ENCODE measurements at regions not wholly inside any gene's neighbourhood (a gene's known extent, or its start where the extent isn't known, plus 50 kb on each side); places are given as distances from the start of the nearest gene placed in this dataset.

DNA sequence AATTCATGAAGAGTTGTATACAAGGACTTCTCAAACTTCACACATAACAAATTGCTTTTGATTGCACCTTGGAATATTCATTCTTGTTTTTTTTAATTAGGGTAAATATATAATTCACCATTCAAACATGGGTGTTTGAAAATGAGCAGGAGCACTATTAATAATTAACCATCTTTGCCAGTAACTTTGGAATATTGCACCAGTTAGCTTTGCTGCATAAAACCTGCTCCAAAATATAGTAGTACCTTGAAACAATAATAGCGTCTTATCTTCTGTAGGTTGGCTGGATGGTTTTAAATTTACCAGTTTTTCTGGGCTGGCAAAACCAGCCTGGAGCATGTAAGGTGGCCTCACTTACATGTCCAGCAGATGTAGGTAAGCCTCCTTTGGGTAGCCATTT lies 1112.4 kb downstream of the TRHDE start:
- no peak overlapping the region for H3K4me3 ChIP-seq (ENCODE audit: low read depth, low read length)
- TF ChIP-seq, protein P1, sequence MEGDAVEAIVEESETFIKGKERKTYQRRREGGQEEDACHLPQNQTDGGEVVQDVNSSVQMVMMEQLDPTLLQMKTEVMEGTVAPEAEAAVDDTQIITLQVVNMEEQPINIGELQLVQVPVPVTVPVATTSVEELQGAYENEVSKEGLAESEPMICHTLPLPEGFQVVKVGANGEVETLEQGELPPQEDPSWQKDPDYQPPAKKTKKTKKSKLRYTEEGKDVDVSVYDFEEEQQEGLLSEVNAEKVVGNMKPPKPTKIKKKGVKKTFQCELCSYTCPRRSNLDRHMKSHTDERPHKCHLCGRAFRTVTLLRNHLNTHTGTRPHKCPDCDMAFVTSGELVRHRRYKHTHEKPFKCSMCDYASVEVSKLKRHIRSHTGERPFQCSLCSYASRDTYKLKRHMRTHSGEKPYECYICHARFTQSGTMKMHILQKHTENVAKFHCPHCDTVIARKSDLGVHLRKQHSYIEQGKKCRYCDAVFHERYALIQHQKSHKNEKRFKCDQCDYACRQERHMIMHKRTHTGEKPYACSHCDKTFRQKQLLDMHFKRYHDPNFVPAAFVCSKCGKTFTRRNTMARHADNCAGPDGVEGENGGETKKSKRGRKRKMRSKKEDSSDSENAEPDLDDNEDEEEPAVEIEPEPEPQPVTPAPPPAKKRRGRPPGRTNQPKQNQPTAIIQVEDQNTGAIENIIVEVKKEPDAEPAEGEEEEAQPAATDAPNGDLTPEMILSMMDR (IDR thresholded peaks at IDR 0.05; ENCODE audit: low read depth, low read length, missing control alignments): no peak
- DNase-seq (ENCODE audit: low read depth): no peak

DNA sequence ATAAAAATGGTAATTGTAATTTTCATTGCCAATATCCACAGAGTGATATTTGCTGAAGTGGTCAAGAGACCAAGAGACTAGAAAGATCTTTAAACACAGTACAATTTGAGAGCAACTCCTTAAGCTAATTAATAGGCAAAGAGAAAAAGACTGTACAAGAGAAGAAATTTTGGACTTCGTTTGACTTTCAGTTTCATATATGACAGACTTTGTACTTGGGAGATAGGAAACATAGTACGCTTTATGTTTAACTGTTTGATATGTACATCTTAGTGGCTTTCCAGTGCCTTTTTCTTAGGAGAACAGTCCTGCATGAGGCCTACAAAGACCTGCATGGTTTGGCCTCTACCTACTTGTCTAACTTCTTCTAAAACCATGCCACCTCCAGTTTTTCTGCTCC lies 1118.1 kb downstream of the TRHDE start:
- no peak overlapping the region for H3K4me3 ChIP-seq (ENCODE audit: low read depth, low read length)
- no peak for DNase-seq (ENCODE audit: low read depth)
- TF ChIP-seq, protein P1 (IDR thresholded peaks at IDR 0.05; ENCODE audit: low read depth, low read length, missing control alignments): no peak

DNA sequence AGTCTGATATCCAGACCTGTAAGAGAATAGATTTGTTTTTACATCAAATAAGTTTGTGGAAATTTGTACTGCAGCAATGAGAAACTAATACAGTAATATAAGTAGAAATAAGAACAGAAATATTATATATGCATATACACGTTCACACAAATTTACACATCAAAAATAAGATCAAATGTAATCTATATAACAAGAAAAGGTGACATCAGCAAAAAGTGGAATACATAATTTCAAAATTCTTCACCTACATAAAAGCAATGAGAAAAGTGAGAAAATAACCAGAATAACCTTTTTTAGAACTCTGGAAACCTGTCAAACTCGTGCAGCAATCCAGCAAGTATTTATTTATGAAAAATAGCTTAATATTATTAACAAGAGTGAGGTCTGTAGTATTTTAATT lies 1124.6 kb upstream of the ATXN7L3B start:
- H3K4me3 ChIP-seq (ENCODE audit: low read depth, low read length): no peak overlapping the region
- TF ChIP-seq, protein P1 (IDR thresholded peaks at IDR 0.05; ENCODE audit: low read depth, low read length, missing control alignments): no peak
- no peak for DNase-seq (ENCODE audit: low read depth)

DNA sequence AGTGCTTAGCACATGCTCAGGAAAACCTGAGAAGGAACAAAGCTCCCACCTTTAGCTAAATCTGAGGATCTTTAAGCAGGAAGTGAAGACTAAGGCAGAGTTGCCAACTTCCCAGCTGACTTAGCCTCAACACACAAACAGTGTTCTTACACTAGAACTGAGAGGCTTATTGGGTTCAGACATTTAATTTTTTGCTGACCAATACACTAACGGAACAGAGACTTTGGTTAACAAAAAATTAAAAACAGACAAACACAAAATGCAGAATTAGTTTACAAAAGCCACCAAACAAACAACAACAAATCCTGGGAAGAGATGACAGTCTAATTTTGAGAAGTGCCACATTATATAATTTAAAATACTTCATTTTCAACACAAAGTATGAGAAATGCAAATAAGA lies 1123.7 kb upstream of the ATXN7L3B start:
- DNase-seq (ENCODE audit: low read depth): no peak
- TF ChIP-seq, protein P1 (IDR thresholded peaks at IDR 0.05; ENCODE audit: low read depth, low read length, missing control alignments): no peak
- H3K4me3 ChIP-seq (ENCODE audit: low read depth, low read length): no peak overlapping the region

DNA sequence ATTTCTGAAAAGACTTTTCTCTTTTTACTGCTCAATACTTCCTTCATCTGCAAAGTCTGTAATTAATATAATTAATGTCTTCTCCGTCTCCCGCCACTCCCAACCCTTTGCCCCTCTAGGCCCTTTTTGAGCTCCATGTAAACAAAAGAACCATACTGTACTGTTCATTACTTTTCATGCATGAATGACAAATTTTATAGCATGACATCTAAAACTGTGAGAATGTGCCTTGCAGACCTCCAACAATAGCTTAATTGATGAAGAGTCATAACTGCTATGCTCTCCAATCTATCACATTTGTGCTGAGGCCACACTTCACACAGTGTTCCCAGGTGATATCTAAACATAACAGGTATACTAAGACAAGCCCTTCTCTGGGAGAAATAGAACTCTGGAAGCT lies 1122.7 kb upstream of the ATXN7L3B start:
- TF ChIP-seq, protein P1 (IDR thresholded peaks at IDR 0.05; ENCODE audit: low read depth, low read length, missing control alignments): no peak
- H3K4me3 ChIP-seq (ENCODE audit: low read depth, low read length): no peak overlapping the region
- DNase-seq (ENCODE audit: low read depth): no peak

DNA sequence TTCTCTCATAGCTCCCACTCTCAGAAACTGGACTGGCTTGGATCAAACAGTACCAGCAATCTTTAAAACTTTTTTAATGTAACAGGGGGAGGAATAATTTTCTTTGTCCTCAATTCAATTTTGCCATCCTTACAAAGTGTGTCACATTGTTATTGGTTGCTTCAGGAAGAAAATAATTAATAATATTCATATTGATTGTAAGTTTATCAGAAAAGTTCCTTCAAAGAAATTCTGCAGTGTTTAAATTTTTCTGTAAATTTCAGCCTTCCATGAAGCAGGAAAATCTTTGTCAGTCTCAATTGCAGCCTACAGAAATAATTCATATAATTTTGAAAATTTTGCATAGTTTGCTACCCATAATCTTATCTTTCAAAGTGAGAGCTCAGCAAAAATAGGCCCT lies 1119.1 kb upstream of the ATXN7L3B start:
- no peak overlapping the region for H3K4me3 ChIP-seq (ENCODE audit: low read depth, low read length)
- TF ChIP-seq, protein P1 (IDR thresholded peaks at IDR 0.05; ENCODE audit: low read depth, low read length, missing control alignments): no peak
- DNase-seq (ENCODE audit: low read depth): no peak

DNA sequence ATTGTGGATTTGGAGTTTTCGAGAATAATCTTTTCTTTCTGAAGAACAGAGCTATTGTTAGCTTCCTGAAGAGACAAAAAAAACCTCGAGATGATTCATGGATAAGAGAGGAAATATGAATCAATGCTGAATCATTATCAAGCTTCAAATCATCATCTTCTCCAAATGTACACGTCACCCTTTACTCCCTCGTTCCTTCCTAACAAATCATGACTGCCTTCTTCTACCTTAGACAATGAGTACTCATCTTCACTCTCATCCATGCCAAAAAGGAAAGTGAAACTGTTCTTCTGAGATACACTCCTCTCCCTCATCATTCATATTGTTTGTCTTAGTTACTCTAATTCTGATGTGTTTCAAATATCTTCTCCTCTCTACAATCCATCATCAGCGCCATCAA lies 1115.8 kb upstream of the ATXN7L3B start:
- DNase-seq (ENCODE audit: low read depth): no peak
- TF ChIP-seq, protein P1 (IDR thresholded peaks at IDR 0.05; ENCODE audit: low read depth, low read length, missing control alignments): no peak
- no peak overlapping the region for H3K4me3 ChIP-seq (ENCODE audit: low read depth, low read length)
